ENCODE measurements at regions not wholly inside any gene's neighbourhood (a gene's known extent, or its start where the extent isn't known, plus 50 kb on each side); places are given as distances from the start of the nearest gene placed in this dataset.

DNA sequence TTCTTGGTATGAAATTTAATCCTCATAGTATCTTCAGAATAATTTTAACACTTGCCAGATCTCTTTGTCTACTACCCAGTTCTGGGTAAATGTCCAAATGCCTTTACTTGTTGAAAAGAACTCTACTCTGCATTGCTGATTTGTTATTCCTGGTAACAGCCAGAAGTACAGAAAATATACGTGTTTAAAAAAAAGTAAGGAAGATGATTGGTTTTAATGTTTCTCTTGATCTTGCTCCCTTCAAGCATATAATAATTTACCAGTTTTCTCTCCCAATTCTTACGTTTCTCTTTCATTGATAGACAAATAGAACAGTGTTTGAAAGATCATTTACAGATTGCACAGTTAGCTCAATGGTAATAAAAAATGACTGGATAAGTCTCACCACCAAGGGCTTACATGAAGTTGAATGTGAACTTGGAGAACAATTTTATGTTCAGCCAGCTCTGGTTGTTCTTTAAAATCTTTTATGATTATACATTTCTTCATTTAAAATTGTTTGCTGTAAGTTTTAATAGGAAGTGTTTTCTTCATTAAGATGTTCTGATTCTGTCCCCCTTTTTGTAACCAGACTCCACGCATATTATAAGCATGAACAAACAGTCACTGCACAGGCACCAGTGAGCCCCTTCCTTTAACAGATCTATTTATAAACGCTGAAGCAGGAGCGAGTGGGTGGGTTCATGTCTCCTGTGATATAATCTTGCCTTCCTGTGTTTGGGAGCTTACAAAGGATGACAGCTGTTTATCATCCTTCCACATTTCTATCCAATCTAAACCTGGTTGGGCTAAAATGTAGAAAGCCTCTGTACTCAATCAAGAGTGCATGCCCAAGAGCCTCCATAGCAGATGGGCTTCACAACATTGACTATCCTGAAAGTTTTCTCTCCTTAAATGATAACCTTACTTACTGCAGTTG, 299.5 kb downstream of the PRL start (continued):
- no peak for TF ChIP-seq NFIC (IDR thresholded peaks at IDR 0.05; ENCODE audit: borderline replicate concordance)
- TF ChIP-seq TCF12 (IDR thresholded peaks at IDR 0.05): peak; percentile 55; the same call in 1 of the 2 replicates
- TF ChIP-seq, protein P1, sequence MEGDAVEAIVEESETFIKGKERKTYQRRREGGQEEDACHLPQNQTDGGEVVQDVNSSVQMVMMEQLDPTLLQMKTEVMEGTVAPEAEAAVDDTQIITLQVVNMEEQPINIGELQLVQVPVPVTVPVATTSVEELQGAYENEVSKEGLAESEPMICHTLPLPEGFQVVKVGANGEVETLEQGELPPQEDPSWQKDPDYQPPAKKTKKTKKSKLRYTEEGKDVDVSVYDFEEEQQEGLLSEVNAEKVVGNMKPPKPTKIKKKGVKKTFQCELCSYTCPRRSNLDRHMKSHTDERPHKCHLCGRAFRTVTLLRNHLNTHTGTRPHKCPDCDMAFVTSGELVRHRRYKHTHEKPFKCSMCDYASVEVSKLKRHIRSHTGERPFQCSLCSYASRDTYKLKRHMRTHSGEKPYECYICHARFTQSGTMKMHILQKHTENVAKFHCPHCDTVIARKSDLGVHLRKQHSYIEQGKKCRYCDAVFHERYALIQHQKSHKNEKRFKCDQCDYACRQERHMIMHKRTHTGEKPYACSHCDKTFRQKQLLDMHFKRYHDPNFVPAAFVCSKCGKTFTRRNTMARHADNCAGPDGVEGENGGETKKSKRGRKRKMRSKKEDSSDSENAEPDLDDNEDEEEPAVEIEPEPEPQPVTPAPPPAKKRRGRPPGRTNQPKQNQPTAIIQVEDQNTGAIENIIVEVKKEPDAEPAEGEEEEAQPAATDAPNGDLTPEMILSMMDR (IDR thresholded peaks at IDR 0.05): no peak
- TF ChIP-seq MEF2A (IDR thresholded peaks at IDR 0.05; ENCODE audit: borderline replicate concordance, low read depth): peak; percentile 78; the same call in 1 of the 2 replicates
- TF ChIP-seq, protein P2, sequence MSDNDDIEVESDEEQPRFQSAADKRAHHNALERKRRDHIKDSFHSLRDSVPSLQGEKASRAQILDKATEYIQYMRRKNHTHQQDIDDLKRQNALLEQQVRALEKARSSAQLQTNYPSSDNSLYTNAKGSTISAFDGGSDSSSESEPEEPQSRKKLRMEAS (IDR thresholded peaks at IDR 0.05; ENCODE audit: low read depth): 0 out of 2 replicates have a peak, but pooled peaks have one; percentile 14

DNA sequence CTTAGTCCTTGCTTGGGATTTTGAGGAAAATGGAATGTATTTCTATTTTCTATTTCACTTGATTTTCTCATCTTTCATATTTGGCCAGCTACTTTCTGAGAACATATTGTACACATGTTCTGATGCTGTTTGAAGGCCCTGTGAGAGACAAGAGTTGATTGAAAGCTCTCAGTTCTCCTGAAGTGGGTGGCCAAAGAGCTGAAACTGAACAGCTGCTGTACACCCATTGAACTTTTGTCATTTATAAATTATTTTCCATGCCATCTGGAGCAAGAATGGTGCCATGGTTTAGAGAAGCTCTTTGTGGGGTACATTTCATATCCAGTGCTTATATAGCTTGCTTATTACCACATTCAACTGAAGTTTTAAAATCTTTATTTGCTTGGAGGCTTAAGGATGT, 298.3 kb downstream of the PRL start:
- Histone ChIP-seq H3K79me2 (ENCODE audit: insufficient read depth) (peaks cover 11% of the 10 kb centered on the region; the same call in 1 of the 2 replicates), H3K27ac (ENCODE audit: low read depth in 2 of 2, low read length in 1 of 2) (peak overlapping the region; percentile 84 to 99), H3K9ac (peak overlapping the region; percentile 48; the same call in 1 of the 2 replicates), H3K4me1 (ENCODE audit: control insufficient read depth in 1 of 2, insufficient read depth in 2 of 2, low read depth in 1 of 2, low read length in 1 of 2) (peaks cover 49 to 55% of the 10 kb centered on the region in 2 experiments), H3K9me2 (no peaks in the 10 kb centered on the region), H2AFZ (ENCODE audit: low read depth) (peak overlapping the region; percentile 28; the same call in 1 of the 2 replicates), H3K9me3 (no peaks in the 10 kb centered on the region), H3K27me3 (ENCODE audit: insufficient read depth) (no peaks in the 10 kb centered on the region), H3F3A (replicated peaks; ENCODE audit: insufficient read depth) (peaks cover 43% of the 10 kb centered on the region), H4K20me1 (ENCODE audit: insufficient read depth) (no peaks in the 10 kb centered on the region), H3K4me3 (ENCODE audit: low read depth in 2 of 2, low read length in 1 of 2) (no peak overlapping the region), H3K4me2 (peak overlapping the region; percentile 55), H3K36me3 (replicated peaks in 1 of 2; ENCODE audit: control insufficient read depth in 1 of 2, insufficient read depth in 2 of 2, low read length in 1 of 2) (no peaks in the 10 kb centered on the region)
- ChIA-PET CTCF (interaction anchor here (0.7 to 2.3 kb wide), 6 partner anchors 10 to 486 kb away, joined by 3 to 10 read pairs (median 4); no protein-coding TSS in a partner anchor), POLR2A (interaction anchor here (0.6 to 5.3 kb wide), 10 partner anchors 26 to 890 kb away, joined by 3 to 58 read pairs (median 4); partner anchors contain the start of gene SOX4)
- DNase-seq: no peak
- TF ChIP-seq SIN3A (IDR thresholded peaks at IDR 0.05; ENCODE audit: borderline replicate concordance, low read depth, low read length): no peak
- TF ChIP-seq GATA2 (CRISPR knock-in tag; IDR thresholded peaks at IDR 0.05): no peak
- TF ChIP-seq FOXJ3 (CRISPR knock-in tag; IDR thresholded peaks at IDR 0.05): no peak
- TF ChIP-seq, protein P3, sequence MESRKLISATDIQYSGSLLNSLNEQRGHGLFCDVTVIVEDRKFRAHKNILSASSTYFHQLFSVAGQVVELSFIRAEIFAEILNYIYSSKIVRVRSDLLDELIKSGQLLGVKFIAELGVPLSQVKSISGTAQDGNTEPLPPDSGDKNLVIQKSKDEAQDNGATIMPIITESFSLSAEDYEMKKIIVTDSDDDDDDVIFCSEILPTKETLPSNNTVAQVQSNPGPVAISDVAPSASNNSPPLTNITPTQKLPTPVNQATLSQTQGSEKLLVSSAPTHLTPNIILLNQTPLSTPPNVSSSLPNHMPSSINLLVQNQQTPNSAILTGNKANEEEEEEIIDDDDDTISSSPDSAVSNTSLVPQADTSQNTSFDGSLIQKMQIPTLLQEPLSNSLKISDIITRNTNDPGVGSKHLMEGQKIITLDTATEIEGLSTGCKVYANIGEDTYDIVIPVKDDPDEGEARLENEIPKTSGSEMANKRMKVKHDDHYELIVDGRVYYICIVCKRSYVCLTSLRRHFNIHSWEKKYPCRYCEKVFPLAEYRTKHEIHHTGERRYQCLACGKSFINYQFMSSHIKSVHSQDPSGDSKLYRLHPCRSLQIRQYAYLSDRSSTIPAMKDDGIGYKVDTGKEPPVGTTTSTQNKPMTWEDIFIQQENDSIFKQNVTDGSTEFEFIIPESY (IDR thresholded peaks at IDR 0.05; ENCODE audit: borderline replicate concordance, low read depth): no peak
- TF ChIP-seq FOSL2 (IDR thresholded peaks at IDR 0.05; ENCODE audit: borderline replicate concordance, low read depth): no peak
- TF ChIP-seq, protein P1 (IDR thresholded peaks at IDR 0.05): no peak
- TF ChIP-seq CHD2 (IDR thresholded peaks at IDR 0.05; ENCODE audit: low read length, partially characterized antibody): no peak
- TF ChIP-seq, protein P4, sequence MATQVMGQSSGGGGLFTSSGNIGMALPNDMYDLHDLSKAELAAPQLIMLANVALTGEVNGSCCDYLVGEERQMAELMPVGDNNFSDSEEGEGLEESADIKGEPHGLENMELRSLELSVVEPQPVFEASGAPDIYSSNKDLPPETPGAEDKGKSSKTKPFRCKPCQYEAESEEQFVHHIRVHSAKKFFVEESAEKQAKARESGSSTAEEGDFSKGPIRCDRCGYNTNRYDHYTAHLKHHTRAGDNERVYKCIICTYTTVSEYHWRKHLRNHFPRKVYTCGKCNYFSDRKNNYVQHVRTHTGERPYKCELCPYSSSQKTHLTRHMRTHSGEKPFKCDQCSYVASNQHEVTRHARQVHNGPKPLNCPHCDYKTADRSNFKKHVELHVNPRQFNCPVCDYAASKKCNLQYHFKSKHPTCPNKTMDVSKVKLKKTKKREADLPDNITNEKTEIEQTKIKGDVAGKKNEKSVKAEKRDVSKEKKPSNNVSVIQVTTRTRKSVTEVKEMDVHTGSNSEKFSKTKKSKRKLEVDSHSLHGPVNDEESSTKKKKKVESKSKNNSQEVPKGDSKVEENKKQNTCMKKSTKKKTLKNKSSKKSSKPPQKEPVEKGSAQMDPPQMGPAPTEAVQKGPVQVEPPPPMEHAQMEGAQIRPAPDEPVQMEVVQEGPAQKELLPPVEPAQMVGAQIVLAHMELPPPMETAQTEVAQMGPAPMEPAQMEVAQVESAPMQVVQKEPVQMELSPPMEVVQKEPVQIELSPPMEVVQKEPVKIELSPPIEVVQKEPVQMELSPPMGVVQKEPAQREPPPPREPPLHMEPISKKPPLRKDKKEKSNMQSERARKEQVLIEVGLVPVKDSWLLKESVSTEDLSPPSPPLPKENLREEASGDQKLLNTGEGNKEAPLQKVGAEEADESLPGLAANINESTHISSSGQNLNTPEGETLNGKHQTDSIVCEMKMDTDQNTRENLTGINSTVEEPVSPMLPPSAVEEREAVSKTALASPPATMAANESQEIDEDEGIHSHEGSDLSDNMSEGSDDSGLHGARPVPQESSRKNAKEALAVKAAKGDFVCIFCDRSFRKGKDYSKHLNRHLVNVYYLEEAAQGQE (IDR thresholded peaks at IDR 0.05; ENCODE audit: low read depth, low read length): no peak
- TF ChIP-seq NFIC (IDR thresholded peaks at IDR 0.05; ENCODE audit: borderline replicate concordance): no peak
- no peak for TF ChIP-seq FOXM1 (IDR thresholded peaks at IDR 0.05; ENCODE audit: low read depth)
- TF ChIP-seq, protein P5, sequence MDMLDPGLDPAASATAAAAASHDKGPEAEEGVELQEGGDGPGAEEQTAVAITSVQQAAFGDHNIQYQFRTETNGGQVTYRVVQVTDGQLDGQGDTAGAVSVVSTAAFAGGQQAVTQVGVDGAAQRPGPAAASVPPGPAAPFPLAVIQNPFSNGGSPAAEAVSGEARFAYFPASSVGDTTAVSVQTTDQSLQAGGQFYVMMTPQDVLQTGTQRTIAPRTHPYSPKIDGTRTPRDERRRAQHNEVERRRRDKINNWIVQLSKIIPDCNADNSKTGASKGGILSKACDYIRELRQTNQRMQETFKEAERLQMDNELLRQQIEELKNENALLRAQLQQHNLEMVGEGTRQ (IDR thresholded peaks at IDR 0.05; ENCODE audit: borderline replicate concordance, low read depth, low read length): no peak
- no peak for TF ChIP-seq ELF1 (IDR thresholded peaks at IDR 0.05)
